ENCODE measurements at regions not wholly inside any gene's neighbourhood (a gene's known extent, or its start where the extent isn't known, plus 50 kb on each side); places are given as distances from the start of the nearest gene placed in this dataset.

- no peaks in the 10 kb centered on the region for H3K36me3 ChIP-seq (ENCODE audit: insufficient read depth, low read length)
- H4K20me1 ChIP-seq (ENCODE audit: insufficient read depth, low read depth, low read length), result no peaks in the 10 kb centered on the region
- H3K79me2 ChIP-seq (ENCODE audit: low read length), result no peaks in the 10 kb centered on the region
- no peak overlapping the region for H2AFZ ChIP-seq (ENCODE audit: low read length)
- H3K9ac ChIP-seq (ENCODE audit: low read length), result no peak overlapping the region
- no peaks in the 10 kb centered on the region for H3K9me2 ChIP-seq (replicated peaks; ENCODE audit: insufficient read depth, low read length)
- H3K4me1 ChIP-seq (ENCODE audit: low read length), result no peaks in the 10 kb centered on the region
- no peak overlapping the region for H3K4me2 ChIP-seq (ENCODE audit: low read depth, low read length, poor library complexity, severe bottlenecking)
- H3K27me3 ChIP-seq (ENCODE audit: low read length), result no peaks in the 10 kb centered on the region
- H3K4me3 ChIP-seq (ENCODE audit: low read length), result no peak overlapping the region
- peaks cover 18% of the 10 kb centered on the region for H3K9me3 ChIP-seq (ENCODE audit: low read length)
- no peak for DNase-seq
- no peak overlapping the region for H3K27ac ChIP-seq (ENCODE audit: low read length)
Observed at GRCh38 chr15:54859982-54860381, 336.8 kb downstream of the RSL24D1 start.

- Histone ChIP-seq H2AFZ (ENCODE audit: low read length) (no peak overlapping the region), H3K4me2 (ENCODE audit: low read depth, low read length, poor library complexity, severe bottlenecking) (no peak overlapping the region), H3K27ac (ENCODE audit: low read length) (no peak overlapping the region), H3K36me3 (ENCODE audit: insufficient read depth, low read length) (no peaks in the 10 kb centered on the region), H3K9me2 (replicated peaks; ENCODE audit: insufficient read depth, low read length) (no peaks in the 10 kb centered on the region), H3K4me3 (ENCODE audit: low read length) (no peak overlapping the region), H3K9me3 (ENCODE audit: low read length) (peaks cover 7% of the 10 kb centered on the region), H3K4me1 (ENCODE audit: low read length) (no peaks in the 10 kb centered on the region), H3K79me2 (ENCODE audit: low read length) (no peaks in the 10 kb centered on the region), H3K27me3 (ENCODE audit: low read length) (no peaks in the 10 kb centered on the region), H3K9ac (ENCODE audit: low read length) (no peak overlapping the region), H4K20me1 (ENCODE audit: insufficient read depth, low read depth, low read length) (no peaks in the 10 kb centered on the region)
- DNase-seq, result no peak
Observed at GRCh38 chr15:54854667-54855066, 342.1 kb downstream of the RSL24D1 start.

- Histone ChIP-seq H3K27me3 (ENCODE audit: low read length) (no peaks in the 10 kb centered on the region), H3K9ac (ENCODE audit: low read length) (no peak overlapping the region), H3K4me3 (ENCODE audit: low read length) (no peak overlapping the region), H2AFZ (ENCODE audit: low read length) (no peak overlapping the region), H3K4me1 (ENCODE audit: low read length) (no peaks in the 10 kb centered on the region), H3K36me3 (ENCODE audit: insufficient read depth, low read length) (no peaks in the 10 kb centered on the region), H3K9me2 (replicated peaks; ENCODE audit: insufficient read depth, low read length) (no peaks in the 10 kb centered on the region), H3K27ac (ENCODE audit: low read length) (no peak overlapping the region), H3K4me2 (ENCODE audit: low read depth, low read length, poor library complexity, severe bottlenecking) (no peak overlapping the region), H4K20me1 (ENCODE audit: insufficient read depth, low read depth, low read length) (no peaks in the 10 kb centered on the region), H3K79me2 (ENCODE audit: low read length) (no peaks in the 10 kb centered on the region), H3K9me3 (ENCODE audit: low read length) (peaks cover 3% of the 10 kb centered on the region; the same call in 1 of the 2 replicates)
- no peak for DNase-seq
Observed at GRCh38 chr15:54850101-54850500, 346.6 kb downstream of the RSL24D1 start.

- Histone ChIP-seq H3K9ac (ENCODE audit: low read length) (no peak overlapping the region), H3K4me1 (ENCODE audit: low read length) (no peaks in the 10 kb centered on the region), H3K27ac (ENCODE audit: low read length) (no peak overlapping the region), H3K79me2 (ENCODE audit: low read length) (no peaks in the 10 kb centered on the region), H3K4me2 (ENCODE audit: low read depth, low read length, poor library complexity, severe bottlenecking) (no peak overlapping the region), H3K27me3 (ENCODE audit: low read length) (no peaks in the 10 kb centered on the region), H3K9me3 (ENCODE audit: low read length) (peaks cover 3% of the 10 kb centered on the region; the same call in 1 of the 2 replicates), H4K20me1 (ENCODE audit: insufficient read depth, low read depth, low read length) (no peaks in the 10 kb centered on the region), H3K4me3 (ENCODE audit: low read length) (no peak overlapping the region), H3K9me2 (replicated peaks; ENCODE audit: insufficient read depth, low read length) (no peaks in the 10 kb centered on the region), H3K36me3 (ENCODE audit: insufficient read depth, low read length) (no peaks in the 10 kb centered on the region), H2AFZ (ENCODE audit: low read length) (no peak overlapping the region)
- DNase-seq, result no peak
Observed at GRCh38 chr15:54843006-54843405, 353.7 kb downstream of the RSL24D1 start.

GRCh38 chr15:54841701-54842305 lies 354.9 kb downstream of the RSL24D1 start:
- H3K36me3 ChIP-seq (ENCODE audit: insufficient read depth, low read length), result no peaks in the 10 kb centered on the region
- no peaks in the 10 kb centered on the region for H3K9me2 ChIP-seq (replicated peaks; ENCODE audit: insufficient read depth, low read length)
- H3K4me2 ChIP-seq (ENCODE audit: low read depth, low read length, poor library complexity, severe bottlenecking), result no peak overlapping the region
- no peaks in the 10 kb centered on the region for H3K4me1 ChIP-seq (ENCODE audit: low read length)
- no peaks in the 10 kb centered on the region for H3K27me3 ChIP-seq (ENCODE audit: low read length)
- H2AFZ ChIP-seq (ENCODE audit: low read length), result no peak overlapping the region
- no peaks in the 10 kb centered on the region; the same call in 1 of the 2 replicates for H3K9me3 ChIP-seq (ENCODE audit: low read length)
- H3K9ac ChIP-seq (ENCODE audit: low read length), result no peak overlapping the region
- no peaks in the 10 kb centered on the region for H4K20me1 ChIP-seq (ENCODE audit: insufficient read depth, low read depth, low read length)
- no peak overlapping the region for H3K27ac ChIP-seq (ENCODE audit: low read length)
- H3K4me3 ChIP-seq (ENCODE audit: low read length), result no peak overlapping the region
- DNase-seq, result no peak
- H3K79me2 ChIP-seq (ENCODE audit: low read length), result no peaks in the 10 kb centered on the region

GRCh38 chr15:54840621-54841398 lies 355.9 kb downstream of the RSL24D1 start:
- no peaks in the 10 kb centered on the region for H3K36me3 ChIP-seq (ENCODE audit: insufficient read depth, low read length)
- no peaks in the 10 kb centered on the region; the same call in 1 of the 2 replicates for H3K9me3 ChIP-seq (ENCODE audit: low read length)
- H4K20me1 ChIP-seq (ENCODE audit: insufficient read depth, low read depth, low read length), result no peaks in the 10 kb centered on the region

GRCh38 chr15:54839379-54839778 lies 357.4 kb downstream of the RSL24D1 start:
- no peaks in the 10 kb centered on the region for H3K79me2 ChIP-seq (ENCODE audit: low read length)
- no peaks in the 10 kb centered on the region for H3K36me3 ChIP-seq (ENCODE audit: insufficient read depth, low read length)
- H3K9me3 ChIP-seq (ENCODE audit: low read length), result no peaks in the 10 kb centered on the region; the same call in 1 of the 2 replicates
- no peaks in the 10 kb centered on the region for H3K27me3 ChIP-seq (ENCODE audit: low read length)
- H3K27ac ChIP-seq (ENCODE audit: low read length), result no peak overlapping the region
- H3K4me1 ChIP-seq (ENCODE audit: low read length), result no peaks in the 10 kb centered on the region
- no peaks in the 10 kb centered on the region for H3K9me2 ChIP-seq (replicated peaks; ENCODE audit: insufficient read depth, low read length)
- H3K4me3 ChIP-seq (ENCODE audit: low read length), result no peak overlapping the region
- no peaks in the 10 kb centered on the region for H4K20me1 ChIP-seq (ENCODE audit: insufficient read depth, low read depth, low read length)
- DNase-seq, result no peak
- H3K4me2 ChIP-seq (ENCODE audit: low read depth, low read length, poor library complexity, severe bottlenecking), result no peak overlapping the region
- H2AFZ ChIP-seq (ENCODE audit: low read length), result no peak overlapping the region
- no peak overlapping the region for H3K9ac ChIP-seq (ENCODE audit: low read length)

More at GRCh38 chr15:54840621-54841398, 355.9 kb downstream of the RSL24D1 start:
- Histone ChIP-seq H2AFZ (ENCODE audit: low read length) (no peak overlapping the region), H3K4me3 (ENCODE audit: low read length) (no peak overlapping the region), H3K4me2 (ENCODE audit: low read depth, low read length, poor library complexity, severe bottlenecking) (no peak overlapping the region), H3K9me2 (replicated peaks; ENCODE audit: insufficient read depth, low read length) (no peaks in the 10 kb centered on the region), H3K27ac (ENCODE audit: low read length) (no peak overlapping the region), H3K79me2 (ENCODE audit: low read length) (no peaks in the 10 kb centered on the region), H3K4me1 (ENCODE audit: low read length) (no peaks in the 10 kb centered on the region), H3K9ac (ENCODE audit: low read length) (no peak overlapping the region), H3K27me3 (ENCODE audit: low read length) (no peaks in the 10 kb centered on the region)
- DNase-seq, result no peak

GRCh38 chr15:54836052-54836795 lies 360.5 kb downstream of the RSL24D1 start:
- Histone ChIP-seq H4K20me1 (ENCODE audit: insufficient read depth, low read depth, low read length) (no peaks in the 10 kb centered on the region), H3K4me2 (ENCODE audit: low read depth, low read length, poor library complexity, severe bottlenecking) (no peak overlapping the region), H3K4me3 (ENCODE audit: low read length) (no peak overlapping the region), H3K9ac (ENCODE audit: low read length) (no peak overlapping the region), H3K27me3 (ENCODE audit: low read length) (no peaks in the 10 kb centered on the region), H3K9me2 (replicated peaks; ENCODE audit: insufficient read depth, low read length) (no peaks in the 10 kb centered on the region), H2AFZ (ENCODE audit: low read length) (no peak overlapping the region), H3K4me1 (ENCODE audit: low read length) (no peaks in the 10 kb centered on the region), H3K9me3 (ENCODE audit: low read length) (no peaks in the 10 kb centered on the region; the same call in 1 of the 2 replicates), H3K79me2 (ENCODE audit: low read length) (no peaks in the 10 kb centered on the region), H3K36me3 (ENCODE audit: insufficient read depth, low read length) (no peaks in the 10 kb centered on the region), H3K27ac (ENCODE audit: low read length) (no peak overlapping the region)
- DNase-seq, result no peak

Measured in Karpas-422 (cell line).